IMR-90 (cell line): ENCODE measurements at regions not wholly inside any gene's neighbourhood (a gene's known extent, or its start where the extent isn't known, plus 50 kb on each side); places are given as distances from the start of the nearest gene placed in this dataset.

Source experiments
- ATAC-seq: fragments of 200-7000 bp; cut with Tn5 transposase; 2 replicates; pipeline ENCODE4 v1.9.1; 2020; ENCODE audit warnings: low read depth, mild to moderate bottlenecking, moderate library complexity
- BruUV-seq: library from RNA; stranded (reverse); fragments of 400-500 nt; replicated peaks from 2 replicates; lab custom pipeline; 2021; lab: Mats Ljungman, UMichigan
- CTCF ChIA-PET: fragments of 300-600 bp; formaldehyde crosslinking; extraction: SDS; loops from one replicate; lab custom pipeline; 2021; ENCODE audit warnings: antibody characterized with exemption; lab: Yijun Ruan, JAX
- POLR2A ChIA-PET: fragments of 300-600 bp; sonication (Branson Sonifier 250); formaldehyde crosslinking; loops from one replicate; lab custom pipeline; 2022; ENCODE audit warnings: antibody characterized with exemption; ENCODE audit not compliant: unreplicated experiment; lab: Charles Lee
- DNase-seq: peaks from one replicate; pipeline ENCODE4 v3.0.0; 2013
- H2AFZ ChIP-seq: replicated peaks from 2 replicates; pipeline ENCODE3; 2013; ENCODE audit warnings: low read length, mild to moderate bottlenecking; ENCODE audit not compliant: poor library complexity
- H2AK5ac ChIP-seq: 2 replicates; pipeline ENCODE4 v1.6.1; 2013; ENCODE audit warnings: low read depth, low read length, inconsistent platforms
- H2AK9ac ChIP-seq: replicated peaks from 2 replicates; pipeline ENCODE3; 2013; ENCODE audit warnings: mild to moderate bottlenecking, low read depth, low read length, moderate library complexity; ENCODE audit not compliant: poor library complexity
- H2BK120ac ChIP-seq: 2 replicates; pipeline ENCODE4 v1.6.1; 2013; ENCODE audit warnings: low read depth, low read length, inconsistent platforms
- H2BK15ac ChIP-seq: 3 replicates; pipeline ENCODE4 v1.6.1; 2013; ENCODE audit warnings: low read depth, low read length, inconsistent platforms
- H2BK20ac ChIP-seq: 2 replicates; pipeline ENCODE4 v1.6.1; 2013; ENCODE audit warnings: low read depth, mild to moderate bottlenecking, inconsistent platforms, low read length, moderate library complexity
- H2BK5ac ChIP-seq: 2 replicates; pipeline ENCODE4 v1.6.1; 2013; ENCODE audit warnings: mild to moderate bottlenecking, low read depth, low read length, inconsistent platforms; ENCODE audit not compliant: poor library complexity, severe bottlenecking
- H3K14ac ChIP-seq: replicated peaks from 2 replicates; pipeline ENCODE4 v1.6.1; 2013; ENCODE audit warnings: low read depth, low read length, inconsistent platforms
- H3K18ac ChIP-seq: 2 replicates; pipeline ENCODE4 v1.6.1; 2013; ENCODE audit warnings: low read depth, low read length, control low read depth
- H3K23ac ChIP-seq: 2 replicates; pipeline ENCODE4 v1.6.1; 2013; ENCODE audit warnings: low read depth, low read length, inconsistent platforms
- H3K27ac ChIP-seq: 2 replicates; pipeline ENCODE4 v1.5.1; 2013; ENCODE audit warnings: mild to moderate bottlenecking, control low read depth, low read length; ENCODE audit not compliant: insufficient read depth
- H3K27me3 ChIP-seq: 2 replicates; pipeline ENCODE4 v1.6.1; 2013; ENCODE audit warnings: low read length; ENCODE audit not compliant: control insufficient read depth, insufficient read depth
- H3K36me3 ChIP-seq: 2 replicates; pipeline ENCODE4 v1.6.1; 2013; ENCODE audit warnings: low read length, mixed read lengths; ENCODE audit not compliant: control insufficient read depth, insufficient read depth
- H3K4ac ChIP-seq: 2 replicates; pipeline ENCODE4 v1.6.1; 2013; ENCODE audit warnings: low read depth, low read length, inconsistent platforms
- H3K4me1 ChIP-seq: 2 replicates; pipeline ENCODE4 v1.6.1; 2013; ENCODE audit warnings: low read length, mixed read lengths; ENCODE audit not compliant: control insufficient read depth, insufficient read depth
- H3K4me2 ChIP-seq: 2 replicates; pipeline ENCODE4 v1.6.1; 2013; ENCODE audit warnings: low read depth, mild to moderate bottlenecking, control low read depth, low read length, moderate library complexity
- H3K4me3 ChIP-seq: 2 replicates; pipeline ENCODE4 v1.5.1; 2013; ENCODE audit warnings: low read depth, mild to moderate bottlenecking, control low read depth, low read length, moderate library complexity; ENCODE audit not compliant: insufficient read depth
- H3K56ac ChIP-seq: 2 replicates; pipeline ENCODE4 v1.6.1; 2013; ENCODE audit warnings: low read length, inconsistent platforms; ENCODE audit not compliant: insufficient read depth; ENCODE audit errors: extremely low read depth
- H3K79me1 ChIP-seq, 2 experiments: 2 replicates each; pipeline ENCODE4 v1.6.1; 2013; ENCODE audit warnings: low read length in 2 of 2, inconsistent platforms in 1 of 2, low read depth in 1 of 2
- H3K9ac ChIP-seq: 2 replicates; pipeline ENCODE4 v1.6.1; 2013; ENCODE audit warnings: low read depth, low read length, control low read depth
- H3K9me1 ChIP-seq: 2 replicates; pipeline ENCODE4 v1.6.1; 2013; ENCODE audit warnings: low read length, inconsistent platforms; ENCODE audit not compliant: insufficient read depth
- H3K9me3 ChIP-seq: 2 replicates; pipeline ENCODE4 v1.6.1; 2013; ENCODE audit warnings: low read length; ENCODE audit not compliant: control insufficient read depth, insufficient read depth
- H4K20me1 ChIP-seq: 2 replicates; pipeline ENCODE4 v1.6.1; 2013; ENCODE audit warnings: low read length, inconsistent platforms; ENCODE audit not compliant: insufficient read depth
- H4K5ac ChIP-seq: 2 replicates; pipeline ENCODE4 v1.6.1; 2013; ENCODE audit warnings: mild to moderate bottlenecking, low read depth, low read length, control low read depth
- H4K8ac ChIP-seq, 2 experiments: 2 replicates each; pipeline ENCODE4 v1.6.1; 2013; ENCODE audit warnings: low read depth in 2 of 2, low read length in 2 of 2, control low read depth in 1 of 2, inconsistent platforms in 1 of 2
- H4K91ac ChIP-seq: 2 replicates; pipeline ENCODE4 v1.6.1; 2013; ENCODE audit warnings: low read depth, low read length, inconsistent platforms; ENCODE audit not compliant: insufficient read depth
- BHLHE40 ChIP-seq: fragments of 150-350 bp; IDR thresholded peaks from 2 replicates; pipeline ENCODE4 v1.6.1; 2016; ENCODE audit warnings: mild to moderate bottlenecking, low read depth, low read length
- CEBPB ChIP-seq: IDR thresholded peaks from 2 replicates; pipeline ENCODE4 v1.6.1; 2012; ENCODE audit warnings: low read depth, low read length, improper control_type of control experiment
- CHD1 ChIP-seq: IDR thresholded peaks from 2 replicates; pipeline ENCODE4 v1.6.1; 2012; ENCODE audit warnings: low read depth, low read length, improper control_type of control experiment
- CTCF ChIP-seq: conservative IDR thresholded peaks from 2 replicates; pipeline ENCODE4 v1.5.1; 2012; ENCODE audit warnings: mild to moderate bottlenecking, low read depth, low read length, improper control_type of control experiment
- ELK1 ChIP-seq: fragments of 150-350 bp; IDR thresholded peaks from 2 replicates; pipeline ENCODE4 v1.6.1; 2016; ENCODE audit warnings: low read depth, mild to moderate bottlenecking, low read length, moderate library complexity, borderline replicate concordance
- FOS ChIP-seq: fragments of 150-350 bp; IDR thresholded peaks from 2 replicates; pipeline ENCODE4 v1.6.1; 2016; ENCODE audit warnings: low read depth, low read length
- MAFK ChIP-seq: IDR thresholded peaks from 2 replicates; pipeline ENCODE4 v1.6.1; 2012; ENCODE audit warnings: low read depth, low read length, improper control_type of control experiment
- MAZ ChIP-seq: IDR thresholded peaks from 2 replicates; pipeline ENCODE4 v1.6.1; 2012; ENCODE audit warnings: low read depth, mild to moderate bottlenecking, low read length, improper control_type of control experiment, moderate library complexity, borderline replicate concordance
- MXI1 ChIP-seq: IDR thresholded peaks from 2 replicates; pipeline ENCODE4 v1.6.1; 2012; ENCODE audit warnings: low read depth, mild to moderate bottlenecking, low read length, moderate library complexity, borderline replicate concordance
- NFE2L2 ChIP-seq: fragments of 150-350 bp; IDR thresholded peaks from 2 replicates; pipeline ENCODE4 v1.6.1; 2016; ENCODE audit warnings: low read depth, mild to moderate bottlenecking, low read length
- POLR2A ChIP-seq: IDR thresholded peaks from 2 replicates; pipeline ENCODE4 v1.6.1; 2012; ENCODE audit warnings: mild to moderate bottlenecking, low read depth, low read length
- RAD21 ChIP-seq: IDR thresholded peaks from 2 replicates; pipeline ENCODE4 v1.6.1; 2012; ENCODE audit warnings: low read length, improper control_type of control experiment
- RCOR1 ChIP-seq: IDR thresholded peaks from 2 replicates; pipeline ENCODE4 v1.6.1; 2012; ENCODE audit warnings: mild to moderate bottlenecking, low read length, improper control_type of control experiment; ENCODE audit not compliant: insufficient replicate concordance
- RFX5 ChIP-seq: IDR thresholded peaks from 2 replicates; pipeline ENCODE4 v1.8.0; 2012; ENCODE audit warnings: low read depth, mild to moderate bottlenecking, low read length, moderate library complexity
- SMC3 ChIP-seq: fragments of 150-350 bp; IDR thresholded peaks from 2 replicates; pipeline ENCODE4 v1.6.1; 2016; ENCODE audit warnings: low read depth, mild to moderate bottlenecking, antibody characterized with exemption, low read length, moderate library complexity
- USF2 ChIP-seq: fragments of 150-350 bp; IDR thresholded peaks from 2 replicates; pipeline ENCODE4 v1.6.1; 2017; ENCODE audit warnings: mild to moderate bottlenecking, antibody characterized with exemption, low read length, low read depth
- WGBS, 2 experiments: methylation state at CpG; one replicate each; pipeline versions ENCODE4 v1.1.5 to v1.1.7; 2013; ENCODE audit warnings: missing lambda C conversion rate in 2 of 2; ENCODE audit not compliant: insufficient read length in 1 of 2; ENCODE audit errors: extremely low coverage in 2 of 2; 5-methylcytosine and 5-hydroxymethylcytosine counted together
- dilution Hi-C: fragments of 300-500 bp; cut with HindIII; formaldehyde crosslinking; loops from one replicate; pipeline ENCODE4 v1.14.3; 2018; ENCODE audit warnings: low sequenced_read_pairs; ENCODE audit not compliant: unreplicated experiment
- in situ Hi-C: fragments of 300-500 bp; cut with MboI; formaldehyde crosslinking; loops from 3 replicates; pipeline ENCODE4 v1.14.3; 2019; ENCODE audit warnings: low sequenced_read_pairs, inconsistent platforms, mixed read lengths
- intact Hi-C: fragments of 100-400 bp; cut with micrococcal nuclease; formaldehyde crosslinking; loops from 2 replicates; pipeline ENCODE4 v1.10.0; 2022

DNA sequence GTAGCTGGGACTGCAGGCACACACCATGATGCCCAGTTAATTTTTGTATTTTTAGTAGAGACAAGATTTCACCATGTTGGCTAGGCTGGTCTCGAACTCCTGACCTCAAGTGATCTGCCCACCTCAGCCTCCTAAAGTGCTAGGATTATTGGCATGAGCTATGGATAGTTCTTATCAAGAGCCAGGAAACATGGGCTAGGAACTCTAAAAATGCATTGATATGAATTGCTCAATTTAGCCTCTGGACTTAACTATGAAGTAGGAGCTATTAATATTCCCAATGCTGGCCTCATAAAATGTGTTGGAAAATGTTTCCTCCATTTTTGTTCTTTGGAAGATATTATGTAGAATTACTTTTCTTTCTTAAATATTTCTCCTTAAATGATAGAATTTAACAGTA lies 82.8 kb upstream of the PEX5L start:
- Histone ChIP-seq H2BK15ac (no peak overlapping the region), H3K4me2 (no peak overlapping the region), H3K9ac (no peak overlapping the region), H3K14ac (no peak overlapping the region), H3K27ac (no peak overlapping the region), H3K56ac (no peak overlapping the region), H2AK9ac (no peak overlapping the region), H3K36me3 (no peaks in the 10 kb centered on the region), H4K20me1 (no peaks in the 10 kb centered on the region), H4K8ac (no peak overlapping the region), H3K4me1 (no peaks in the 10 kb centered on the region), H2AK5ac (no peak overlapping the region), H2BK20ac (no peak overlapping the region), H3K27me3 (no peaks in the 10 kb centered on the region), H4K91ac (no peak overlapping the region), H3K9me1 (no peaks in the 10 kb centered on the region), H2BK120ac (no peak overlapping the region), H3K4ac (no peak overlapping the region), H3K9me3 (no peaks in the 10 kb centered on the region), H3K18ac (no peak overlapping the region), H2AFZ (no peak overlapping the region), H3K79me1 (no peaks in the 10 kb centered on the region), H2BK5ac (no peak overlapping the region), H3K4me3 (no peak overlapping the region), H4K5ac (no peak overlapping the region), H3K23ac (no peak overlapping the region)
- ATAC-seq (no peak), DNase-seq (no peak)
- ChIA-PET CTCF (no interaction called here), POLR2A (no interaction called here)
- intact Hi-C loops: no loop called here
- dilution Hi-C loops: no loop called here
- BruUV-seq: no TSS peak
- TF ChIP-seq POLR2A (no peak), BHLHE40 (no peak), FOS (no peak), CTCF (no peak), RAD21 (no peak), CEBPB (no peak), SMC3 (no peak), RFX5 (no peak), MAZ (no peak), MAFK (no peak), CHD1 (no peak), USF2 (no peak), NFE2L2 (no peak), ELK1 (no peak), MXI1 (no peak), RCOR1 (no peak)
- in situ Hi-C loops: no loop called here
- WGBS, 2 experiments: no CpG with 5 or more reads among the region's 1 CpG
